Esophagus squamous epithelium (tissue), 5 donors: ENCODE measurements at regions not wholly inside any gene's neighbourhood (a gene's known extent, or its start where the extent isn't known, plus 50 kb on each side); places are given as distances from the start of the nearest gene placed in this dataset.

ENCODE experiments used
- DNase-seq: peaks from one replicate; lab custom pipeline; 2025; lab: John Stamatoyannopoulos, UW
- H3K27ac ChIP-seq, 4 donors: fragments of 200-600 bp; sonication (generic); one replicate each; pipeline ENCODE4 v1.5.1; 2016 to 2019; ENCODE audit warnings: mild to moderate bottlenecking in 1 of 4
- H3K27me3 ChIP-seq, 4 donors: fragments of 200-600 bp; sonication (generic); 1 replicate in 3 of 4; 2 replicates in 1 of 4; pipeline versions ENCODE4 v1.5.1 to v1.6.0; 2017 to 2021; ENCODE audit warnings: antibody characterized with exemption in 1 of 4
- H3K36me3 ChIP-seq, 3 donors: fragments of 200-600 bp; sonication (generic); one replicate each; pipeline ENCODE4 v1.5.1; 2016 to 2019
- H3K4me1 ChIP-seq, 3 donors: fragments of 200-600 bp; sonication (generic); one replicate each; pipeline ENCODE4 v1.5.1; 2017 to 2019
- H3K4me3 ChIP-seq, 4 donors: fragments of 200-600 bp; sonication (generic); 1 replicate in 3 of 4; 2 replicates in 1 of 4; pipeline ENCODE4 v1.5.1; 2016 to 2019; ENCODE audit warnings: mild to moderate bottlenecking in 2 of 4, moderate library complexity in 1 of 4
- H3K9me3 ChIP-seq, 3 donors: fragments of 200-600 bp; sonication (generic); one replicate each; pipeline ENCODE4 v1.5.1; 2016 to 2019
- CTCF ChIP-seq, 6 experiments: fragments of 450-650 bp in 4 of 6; fragments of 200-600 bp in 2 of 6; sonication (generic) in 2 of 6; IDR thresholded peaks; one replicate each; pipeline ENCODE4 v1.5.1; 2016 to 2019; ENCODE audit warnings: antibody characterized with exemption in 6 of 6, mild to moderate bottlenecking in 4 of 6, moderate library complexity in 4 of 6
- POLR2A ChIP-seq, 4 donors: fragments of 450-650 bp; IDR thresholded peaks; one replicate each; pipeline ENCODE4 v1.6.1; 2017; ENCODE audit warnings: antibody characterized with exemption in 4 of 4, mild to moderate bottlenecking in 4 of 4, moderate library complexity in 3 of 4
- WGBS, 2 donors: methylation state at CpG; one replicate each; pipeline ENCODE4 v1.1.5; 2018; 5-methylcytosine and 5-hydroxymethylcytosine counted together
- intact Hi-C: fragments of 100-400 bp; cut with DNase I; formaldehyde crosslinking; loops from one replicate; pipeline ENCODE4 v1.15.0; 2022
- donor health status: DM: yes; HTN: yes; CAD: no.

DNA sequence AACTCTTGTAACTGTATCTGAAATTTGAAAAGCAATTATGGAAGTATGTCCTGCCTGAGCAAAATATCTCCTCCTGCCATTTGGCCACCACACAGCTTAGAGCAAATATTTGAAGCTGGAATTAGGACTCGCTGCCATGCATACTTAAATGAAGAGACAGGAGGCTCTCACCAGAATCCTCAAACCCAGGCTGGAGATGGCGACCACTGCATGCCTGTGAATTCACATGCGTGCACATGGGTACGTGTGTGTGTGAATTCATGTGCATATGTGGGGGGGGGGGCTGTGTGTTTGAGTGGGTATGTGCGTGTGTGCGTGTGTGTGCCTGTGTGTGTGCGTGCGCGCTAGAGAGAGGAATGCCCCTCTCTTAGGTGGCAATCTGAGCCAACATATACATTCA, 84.1 kb upstream of the IRX1 start:
- WGBS, 2 donors: 68 to 80% methylated on average over 9 of the region's 9 CpGs
- intact Hi-C loops: no loop called here
- Histone ChIP-seq H3K9me3 (no peaks in the 10 kb centered on the region), H3K27ac (no peak overlapping the region), H3K4me1 (no peaks in the 10 kb centered on the region), H3K27me3 (no peaks in the 10 kb centered on the region), H3K36me3 (no peaks in the 10 kb centered on the region), H3K4me3 (no peak overlapping the region)
- TF ChIP-seq POLR2A (IDR thresholded peaks at IDR 0.05) (no peak), CTCF (IDR thresholded peaks at IDR 0.05) (no peak)
- no peak for DNase-seq

- H3K27ac ChIP-seq: no peak overlapping the region
- no peaks in the 10 kb centered on the region for H3K9me3 ChIP-seq
- no peaks in the 10 kb centered on the region for H3K36me3 ChIP-seq
- no peak overlapping the region for H3K4me3 ChIP-seq
- no peak for TF ChIP-seq POLR2A (IDR thresholded peaks at IDR 0.05)
- TF ChIP-seq CTCF (IDR thresholded peaks at IDR 0.05): no peak
- no peak for DNase-seq
- H3K27me3 ChIP-seq: no peaks in the 10 kb centered on the region
- intact Hi-C loops: no loop called here
- 78 to 87% methylated on average over 18 of the region's 18 CpGs for WGBS, 2 donors
- no peaks in the 10 kb centered on the region for H3K4me1 ChIP-seq
Measured at GRCh38 chr5:3510642-3511417, 84.8 kb upstream of the IRX1 start.

DNA sequence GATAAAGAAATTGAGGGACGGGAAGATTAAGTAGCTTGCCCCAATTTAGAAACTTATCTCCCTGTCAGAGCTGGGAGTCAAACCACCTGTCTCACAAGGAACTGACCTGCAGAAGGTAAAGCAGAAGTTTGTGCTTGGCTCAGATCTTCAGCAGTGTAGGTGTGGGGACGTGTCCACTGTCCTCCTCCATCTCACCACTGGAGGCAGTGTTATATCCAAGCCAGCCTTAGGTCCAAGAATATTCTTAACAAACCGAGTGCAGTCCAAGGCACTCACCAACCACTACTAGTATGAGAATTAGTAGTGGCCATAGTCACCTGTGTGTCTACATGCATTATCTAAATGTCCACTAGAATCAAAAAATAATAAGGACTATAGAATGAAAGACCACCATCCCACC, 86.3 kb upstream of the IRX1 start:
- TF ChIP-seq CTCF (IDR thresholded peaks at IDR 0.05): no peak
- intact Hi-C loops: no loop called here
- Histone ChIP-seq H3K4me1 (no peaks in the 10 kb centered on the region), H3K4me3 (no peak overlapping the region), H3K36me3 (no peaks in the 10 kb centered on the region), H3K9me3 (no peaks in the 10 kb centered on the region), H3K27me3 (no peaks in the 10 kb centered on the region), H3K27ac (no peak overlapping the region)
- no peak for DNase-seq
- WGBS, 2 donors: 65 to 86% methylated on average over 2 to 3 of the region's 3 CpGs

- intact Hi-C loops: no loop called here
- no peak for DNase-seq
- H3K27me3 ChIP-seq: no peaks in the 10 kb centered on the region
- no peak overlapping the region for H3K27ac ChIP-seq
- no peak overlapping the region for H3K4me3 ChIP-seq
- H3K36me3 ChIP-seq: no peaks in the 10 kb centered on the region
- H3K9me3 ChIP-seq: no peaks in the 10 kb centered on the region
- H3K4me1 ChIP-seq: no peaks in the 10 kb centered on the region
- WGBS, 2 donors: 83 to 87% methylated on average over 2 of the region's 3 CpGs
- TF ChIP-seq POLR2A (IDR thresholded peaks at IDR 0.05) (no peak), CTCF (IDR thresholded peaks at IDR 0.05) (no peak)
Measured at GRCh38 chr5:3508395-3508794, 87.2 kb upstream of the IRX1 start.

DNA sequence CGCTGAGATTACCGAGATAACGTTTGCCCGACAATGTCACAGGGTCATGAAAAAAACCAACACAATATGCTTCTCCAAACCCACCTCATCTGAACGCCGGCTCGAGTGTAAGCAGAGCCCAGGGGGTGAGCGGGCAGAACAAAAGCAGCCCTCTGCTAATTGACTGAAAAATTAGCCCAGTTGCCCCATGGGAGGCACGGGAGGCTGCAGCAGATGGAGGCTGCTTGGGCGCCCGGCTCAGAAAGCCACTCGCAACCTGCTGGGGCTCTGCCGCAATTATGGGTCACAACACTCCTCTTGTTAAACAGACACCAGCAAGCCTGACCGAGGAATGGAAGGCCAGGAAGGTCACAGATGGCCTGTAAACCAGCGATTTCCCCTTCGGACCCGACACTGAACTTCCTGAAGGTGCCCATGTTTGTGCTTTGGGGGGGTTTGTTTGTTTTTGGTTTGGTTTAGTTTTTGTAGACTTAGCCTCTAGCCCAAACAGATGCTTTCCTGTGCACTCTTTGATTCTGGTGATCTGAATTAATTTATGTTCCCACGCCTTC, 104.6 kb upstream of the IRX1 start:
- H3K27ac ChIP-seq: no peak overlapping the region
- no peak for TF ChIP-seq POLR2A (IDR thresholded peaks at IDR 0.05)
- TF ChIP-seq CTCF (IDR thresholded peaks at IDR 0.05): no peak
- H3K27me3 ChIP-seq: no peaks in the 10 kb centered on the region
- intact Hi-C loops: no loop called here
- no peaks in the 10 kb centered on the region for H3K36me3 ChIP-seq
- H3K4me1 ChIP-seq: no peaks in the 10 kb centered on the region
- DNase-seq: no peak
- no peak overlapping the region for H3K4me3 ChIP-seq
- 63 to 75% methylated on average over 13 of the region's 18 CpGs for WGBS, 2 donors
- no peaks in the 10 kb centered on the region for H3K9me3 ChIP-seq
